HG03139 (cell line): ENCODE measurements at regions not wholly inside any gene's neighbourhood (a gene's known extent, or its start where the extent isn't known, plus 50 kb on each side); places are given as distances from the start of the nearest gene placed in this dataset.
A peak's percentile ranks its signal among the peaks of the same experiment; 100 is the strongest.

Experiments
- ATAC-seq: cut with Tn5 transposase; IDR thresholded peaks from one replicate; pipeline ENCODE4 v1.9.1; 2021; ENCODE audit not compliant: unreplicated experiment

GRCh38 chr9:1738511-1739100, 276.5 kb upstream of the SMARCA2 start:
- ATAC-seq: no peak

- no peak for ATAC-seq
These were observed 271.8 kb upstream of the SMARCA2 start for GRCh38 chr9:1743121-1743960.

GRCh38 chr9:1745980-1746379, 269.2 kb upstream of the SMARCA2 start:
- ATAC-seq: no peak

GRCh38 chr9:1747417-1747967, 267.7 kb upstream of the SMARCA2 start:
- no peak for ATAC-seq

- no peak for ATAC-seq
These were observed 266.7 kb upstream of the SMARCA2 start for GRCh38 chr9:1748407-1748806.

- ATAC-seq: no peak
These were observed 258.0 kb upstream of the SMARCA2 start for GRCh38 chr9:1757186-1757585.

- no peak for ATAC-seq
These were observed 256.1 kb upstream of the SMARCA2 start for GRCh38 chr9:1759009-1759408.

GRCh38 chr9:1759771-1760300, 255.3 kb upstream of the SMARCA2 start:
- no peak for ATAC-seq

GRCh38 chr9:1761807-1762206, 253.3 kb upstream of the SMARCA2 start:
- no peak for ATAC-seq

GRCh38 chr9:1766042-1766441, 249.1 kb upstream of the SMARCA2 start:
- ATAC-seq: no peak

GRCh38 chr9:1768561-1768960, 246.6 kb upstream of the SMARCA2 start:
- no peak for ATAC-seq

- ATAC-seq: no peak
These were observed 243.9 kb upstream of the SMARCA2 start for GRCh38 chr9:1771094-1771789.

GRCh38 chr9:1775230-1775629, 239.9 kb upstream of the SMARCA2 start:
- ATAC-seq: no peak

GRCh38 chr9:1776668-1777067, 238.5 kb upstream of the SMARCA2 start:
- no peak for ATAC-seq

GRCh38 chr9:1791191-1791590, 224.0 kb upstream of the SMARCA2 start:
- no peak for ATAC-seq

GRCh38 chr9:1794547-1795270, 220.4 kb upstream of the SMARCA2 start:
- no peak for ATAC-seq

GRCh38 chr9:1804128-1804865, 210.8 kb upstream of the SMARCA2 start:
- ATAC-seq: no peak

GRCh38 chr9:1829719-1830118, 185.4 kb upstream of the SMARCA2 start:
- ATAC-seq: no peak

GRCh38 chr9:1832960-1833359, 182.2 kb upstream of the SMARCA2 start:
- ATAC-seq: no peak

- ATAC-seq: peak; percentile 55
These were observed 177.6 kb upstream of the SMARCA2 start for GRCh38 chr9:1837453-1838084.
